Activated CD8-positive, alpha-beta T cell treated with anti-CD3 and anti-CD28 coated beads for 36 hours (primary cell): ENCODE measurements at regions not wholly inside any gene's neighbourhood (a gene's known extent, or its start where the extent isn't known, plus 50 kb on each side); places are given as distances from the start of the nearest gene placed in this dataset.

ENCODE experiments used
- ATAC-seq: fragments of 200-7000 bp; cut with Tn5 transposase; one replicate; pipeline ENCODE4 v1.10.0; 2021; ENCODE audit warnings: mild to moderate bottlenecking, moderate library complexity
- CTCF ChIA-PET: fragments of 350-600 bp; sonication (Branson Sonifier 250); formaldehyde crosslinking; loops from one replicate; lab custom pipeline; 2021; ENCODE audit warnings: antibody characterized with exemption; lab: Charles Lee
- POLR2A ChIA-PET: fragments of 350-600 bp; sonication (Branson Sonifier 250); formaldehyde crosslinking; loops from one replicate; lab custom pipeline; 2021; ENCODE audit warnings: antibody characterized with exemption; lab: Charles Lee
- DNase-seq: peaks from one replicate; pipeline ENCODE4 v3.0.0-alpha.2; 2020
- H3K27ac Mint-ChIP-seq: one replicate; pipeline ENCODE4 v1.8.0; 2021; ENCODE audit warnings: mild to moderate bottlenecking, mixed read lengths
- H3K27me3 Mint-ChIP-seq: one replicate; pipeline ENCODE4 v1.8.0; 2021; ENCODE audit warnings: mixed read lengths
- H3K36me3 Mint-ChIP-seq: one replicate; pipeline ENCODE4 v1.8.0; 2021; ENCODE audit warnings: low read depth, mixed read lengths
- H3K4me1 Mint-ChIP-seq: one replicate; pipeline ENCODE4 v1.8.0; 2021; ENCODE audit warnings: low read depth, mixed read lengths
- H3K4me3 Mint-ChIP-seq: one replicate; pipeline ENCODE4 v1.8.0; 2021; ENCODE audit warnings: mild to moderate bottlenecking, moderate library complexity, mixed read lengths
- H3K9me3 Mint-ChIP-seq: one replicate; pipeline ENCODE4 v1.8.0; 2021; ENCODE audit warnings: mixed read lengths
- intact Hi-C: fragments of 100-400 bp; cut with micrococcal nuclease; formaldehyde crosslinking; loops from one replicate; pipeline ENCODE4 v1.10.0; 2022
- TF ChIP-seq, protein P1 (sequence below): fragments of 200-600 bp; IDR thresholded peaks from one replicate; pipeline ENCODE4 v1.8.0; 2022; ENCODE audit warnings: antibody characterized with exemption, mild to moderate bottlenecking

- ATAC-seq: no peak
- no peak for DNase-seq
- POLR2A ChIA-PET: no interaction called here
- no peaks in the 10 kb centered on the region for H3K4me1 Mint-ChIP-seq
- H3K36me3 Mint-ChIP-seq: peaks cover 6% of the 10 kb centered on the region
- TF ChIP-seq, protein P1, sequence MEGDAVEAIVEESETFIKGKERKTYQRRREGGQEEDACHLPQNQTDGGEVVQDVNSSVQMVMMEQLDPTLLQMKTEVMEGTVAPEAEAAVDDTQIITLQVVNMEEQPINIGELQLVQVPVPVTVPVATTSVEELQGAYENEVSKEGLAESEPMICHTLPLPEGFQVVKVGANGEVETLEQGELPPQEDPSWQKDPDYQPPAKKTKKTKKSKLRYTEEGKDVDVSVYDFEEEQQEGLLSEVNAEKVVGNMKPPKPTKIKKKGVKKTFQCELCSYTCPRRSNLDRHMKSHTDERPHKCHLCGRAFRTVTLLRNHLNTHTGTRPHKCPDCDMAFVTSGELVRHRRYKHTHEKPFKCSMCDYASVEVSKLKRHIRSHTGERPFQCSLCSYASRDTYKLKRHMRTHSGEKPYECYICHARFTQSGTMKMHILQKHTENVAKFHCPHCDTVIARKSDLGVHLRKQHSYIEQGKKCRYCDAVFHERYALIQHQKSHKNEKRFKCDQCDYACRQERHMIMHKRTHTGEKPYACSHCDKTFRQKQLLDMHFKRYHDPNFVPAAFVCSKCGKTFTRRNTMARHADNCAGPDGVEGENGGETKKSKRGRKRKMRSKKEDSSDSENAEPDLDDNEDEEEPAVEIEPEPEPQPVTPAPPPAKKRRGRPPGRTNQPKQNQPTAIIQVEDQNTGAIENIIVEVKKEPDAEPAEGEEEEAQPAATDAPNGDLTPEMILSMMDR: no peak
- H3K9me3 Mint-ChIP-seq: peaks cover 8% of the 10 kb centered on the region
- CTCF ChIA-PET: no interaction called here
- intact Hi-C loops: no loop called here
- H3K4me3 Mint-ChIP-seq: no peak overlapping the region
- H3K27ac Mint-ChIP-seq: no peak overlapping the region
- no peaks in the 10 kb centered on the region for H3K27me3 Mint-ChIP-seq
These were observed 167.8 kb downstream of the RAB28 start for GRCh38 chr4:13316354-13316753.

DNA sequence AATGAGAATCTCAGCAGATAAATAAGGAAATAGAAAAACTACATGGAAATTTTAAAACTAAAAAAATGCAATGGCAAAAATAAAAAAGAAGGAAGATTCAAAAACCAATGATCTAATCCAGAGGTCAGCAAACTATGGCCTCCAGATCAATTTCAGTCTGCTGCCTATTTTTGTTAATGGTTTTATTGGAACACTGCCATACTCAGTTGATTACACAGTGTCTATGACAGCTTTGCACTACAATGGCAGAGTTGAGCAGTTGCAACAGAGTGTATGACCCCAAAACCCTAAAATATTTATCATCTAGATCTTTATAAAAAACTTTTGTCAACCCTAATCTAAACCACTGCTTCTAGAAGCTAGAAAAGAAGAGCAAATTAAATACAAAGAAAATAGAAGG, 170.3 kb downstream of the RAB28 start:
- intact Hi-C loops: no loop called here
- TF ChIP-seq, protein P1: no peak
- H3K27ac Mint-ChIP-seq: no peak overlapping the region
- no peak overlapping the region for H3K4me3 Mint-ChIP-seq
- no peak for DNase-seq
- peaks cover 2% of the 10 kb centered on the region for H3K9me3 Mint-ChIP-seq
- ATAC-seq: no peak
- H3K36me3 Mint-ChIP-seq: peaks cover 5% of the 10 kb centered on the region
- no peaks in the 10 kb centered on the region for H3K27me3 Mint-ChIP-seq
- POLR2A ChIA-PET: no interaction called here
- CTCF ChIA-PET: no interaction called here
- no peaks in the 10 kb centered on the region for H3K4me1 Mint-ChIP-seq

GRCh38 chr4:13312264-13312663, 171.9 kb downstream of the RAB28 start:
- Mint-ChIP-seq H3K4me1 (no peaks in the 10 kb centered on the region), H3K36me3 (peaks cover 5% of the 10 kb centered on the region), H3K4me3 (no peak overlapping the region), H3K27me3 (no peaks in the 10 kb centered on the region), H3K9me3 (peaks cover 2% of the 10 kb centered on the region), H3K27ac (no peak overlapping the region)
- ChIA-PET CTCF (interaction anchor here (1.1 kb wide), 1 partner anchor 10 kb away, joined by 3 read pairs; no protein-coding TSS in a partner anchor), POLR2A (no interaction called here)
- ATAC-seq: no peak
- TF ChIP-seq, protein P1: no peak
- intact Hi-C loops: no loop called here
- DNase-seq: no peak

DNA sequence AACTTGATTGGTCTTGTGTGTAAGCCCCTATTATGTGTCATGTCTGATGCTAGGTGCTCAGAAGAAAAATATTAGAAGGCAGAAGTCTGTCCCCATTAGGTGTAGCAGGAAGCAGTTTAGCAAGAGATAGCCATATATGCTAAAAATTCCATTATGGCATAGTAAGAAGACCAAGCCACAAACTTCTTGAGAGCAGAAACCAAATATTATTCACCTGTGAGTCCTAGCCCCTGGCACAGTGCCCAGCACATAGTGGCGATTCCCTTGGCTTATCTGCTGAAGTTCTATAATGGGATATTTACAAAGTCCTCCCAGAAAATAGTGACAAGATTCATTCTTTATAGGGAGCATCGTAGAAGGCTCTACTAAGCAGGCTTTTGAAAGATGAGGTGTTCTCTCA, 174.4 kb downstream of the RAB28 start:
- peaks cover 5% of the 10 kb centered on the region for H3K36me3 Mint-ChIP-seq
- POLR2A ChIA-PET: no interaction called here

DNA sequence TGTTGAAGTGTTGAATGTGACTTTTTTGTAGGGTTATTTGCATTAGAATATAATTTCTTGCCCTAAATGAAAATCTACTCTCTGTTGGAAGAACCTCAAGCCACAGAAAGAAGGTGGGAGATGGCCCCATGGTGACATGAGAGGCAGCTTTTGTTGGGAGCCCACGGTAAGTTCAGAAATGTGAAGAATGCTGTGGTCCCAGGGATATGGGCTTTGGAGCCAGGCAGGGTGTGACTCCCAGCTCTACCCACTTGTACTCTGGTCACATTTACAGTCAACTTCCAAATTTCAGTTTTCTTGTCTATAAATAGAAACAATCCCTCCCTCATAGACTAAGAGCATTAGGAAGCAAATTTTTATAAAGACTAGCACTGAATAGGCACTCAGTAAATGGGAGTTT, 177.8 kb downstream of the RAB28 start:
- Mint-ChIP-seq H3K4me3 (no peak overlapping the region), H3K36me3 (peaks cover 4% of the 10 kb centered on the region), H3K9me3 (peaks cover 6% of the 10 kb centered on the region), H3K27me3 (no peaks in the 10 kb centered on the region), H3K27ac (no peak overlapping the region), H3K4me1 (no peaks in the 10 kb centered on the region)
- DNase-seq: no peak
- TF ChIP-seq, protein P1: no peak
- CTCF ChIA-PET: no interaction called here
- intact Hi-C loops: no loop called here
- ATAC-seq: no peak
- POLR2A ChIA-PET: no interaction called here

More for the DNA sequence above, 174.4 kb downstream of the RAB28 start:
- Mint-ChIP-seq H3K4me3 (no peak overlapping the region), H3K4me1 (no peaks in the 10 kb centered on the region), H3K27me3 (no peaks in the 10 kb centered on the region), H3K9me3 (peaks cover 2% of the 10 kb centered on the region), H3K27ac (no peak overlapping the region)
- TF ChIP-seq, protein P1: no peak
- ATAC-seq: no peak
- DNase-seq: no peak
- CTCF ChIA-PET: no interaction called here
- intact Hi-C loops: no loop called here
